ENCODE measurements at regions not wholly inside any gene's neighbourhood (a gene's known extent, or its start where the extent isn't known, plus 50 kb on each side); places are given as distances from the start of the nearest gene placed in this dataset.

- no peak for DNase-seq (ENCODE audit: low read depth)
Observed at GRCh38 chr3:124676236-124676635, 54.0 kb upstream of the UMPS start.

GRCh38 chr3:124679048-124679638, 51.1 kb upstream of the UMPS start:
- DNase-seq (ENCODE audit: low read depth): no peak

Measured in stimulated activated CD8-positive, alpha-beta memory T cell treated with anti-CD3 and anti-CD28 coated beads, Interleukin-15, amount 100 ng/mL, for 24 hours (primary cell).